OCI-LY1 (cell line): ENCODE measurements at regions not wholly inside any gene's neighbourhood (a gene's known extent, or its start where the extent isn't known, plus 50 kb on each side); places are given as distances from the start of the nearest gene placed in this dataset.

ENCODE experiments used
- H2AFZ ChIP-seq: fragments of 200-600 bp; sonication (generic), shearing (Covaris generic); 2 replicates; pipeline ENCODE4 v1.6.0; 2014; ENCODE audit warnings: antibody characterized with exemption, mild to moderate bottlenecking, low read length
- H3F3A ChIP-seq: fragments of 200-600 bp; sonication (generic), shearing (Covaris generic); 2 replicates; pipeline ENCODE4 v1.6.0; 2014; ENCODE audit warnings: mild to moderate bottlenecking, antibody characterized with exemption, low read length, moderate library complexity; ENCODE audit not compliant: insufficient read depth
- H3K27ac ChIP-seq: fragments of 200-600 bp; sonication (generic); 2 replicates; pipeline ENCODE4 v1.5.1; 2014; ENCODE audit warnings: low read length, mixed run types, mild to moderate bottlenecking, low read depth; ENCODE audit not compliant: poor library complexity, severe bottlenecking
- H3K27me3 ChIP-seq: fragments of 200-600 bp; sonication (generic); 2 replicates; pipeline ENCODE4 v1.6.0; 2014; ENCODE audit warnings: antibody characterized with exemption, mild to moderate bottlenecking, low read length, moderate library complexity; ENCODE audit not compliant: insufficient read depth
- H3K36me3 ChIP-seq: fragments of 200-600 bp; sonication (generic); 2 replicates; pipeline ENCODE4 v1.6.1; 2014; ENCODE audit warnings: mild to moderate bottlenecking, antibody characterized with exemption, low read length, moderate library complexity, mixed read lengths; ENCODE audit not compliant: insufficient read depth
- H3K4me1 ChIP-seq: fragments of 200-600 bp; sonication (generic); 2 replicates; pipeline ENCODE4 v1.5.1; 2014; ENCODE audit warnings: mild to moderate bottlenecking, low read length, moderate library complexity; ENCODE audit not compliant: insufficient read depth, severe bottlenecking
- H3K4me2 ChIP-seq: fragments of 200-600 bp; sonication (generic), shearing (Covaris generic); 2 replicates; pipeline ENCODE4 v1.6.1; 2014; ENCODE audit warnings: low read length
- H3K4me3 ChIP-seq: fragments of 200-600 bp; sonication (generic); 2 replicates; pipeline ENCODE4 v1.5.1; 2014; ENCODE audit warnings: low read length, low read depth, mild to moderate bottlenecking, mixed read lengths; ENCODE audit not compliant: poor library complexity, severe bottlenecking
- H3K79me2 ChIP-seq: fragments of 200-600 bp; shearing (Covaris generic); 2 replicates; pipeline ENCODE4 v1.6.1; 2016; ENCODE audit warnings: mixed run types, low read length, mixed read lengths; ENCODE audit not compliant: insufficient read depth
- H3K9ac ChIP-seq: fragments of 200-600 bp; sonication (generic), shearing (Covaris generic); 2 replicates; pipeline ENCODE4 v1.6.1; 2014; ENCODE audit warnings: mild to moderate bottlenecking, low read length, mixed read lengths
- H3K9me2 ChIP-seq: fragments of 200-600 bp; sonication (generic), shearing (Covaris generic); 2 replicates; pipeline ENCODE4 v1.6.1; 2014; ENCODE audit warnings: low read depth, mild to moderate bottlenecking, low read length, mixed read lengths
- H3K9me3 ChIP-seq: fragments of 200-600 bp; shearing (Covaris generic); 2 replicates; pipeline ENCODE4 v1.6.1; 2014; ENCODE audit warnings: low read length, mixed read lengths
- H4K20me1 ChIP-seq: fragments of 200-600 bp; sonication (generic), shearing (Covaris generic); 2 replicates; pipeline ENCODE4 v1.6.0; 2016; ENCODE audit warnings: mild to moderate bottlenecking, low read length; ENCODE audit not compliant: insufficient read depth
- CTCF ChIP-seq: fragments of 200-600 bp; sonication (generic), shearing (Covaris generic); IDR thresholded peaks from 2 replicates; pipeline ENCODE4 v1.5.1; 2017; ENCODE audit warnings: mild to moderate bottlenecking, antibody characterized with exemption, low read length, moderate library complexity, mixed read lengths
- EZH2 ChIP-seq: fragments of 200-600 bp; sonication (generic), shearing (Covaris generic); IDR thresholded peaks from 2 replicates; pipeline ENCODE4 v1.8.0; 2017; ENCODE audit warnings: borderline replicate concordance, mixed run types, mild to moderate bottlenecking, antibody characterized with exemption, low read length, moderate library complexity, mixed read lengths

GRCh38 chr5:42884326-42884725 lies 72.6 kb upstream of the SELENOP start:
- H3F3A ChIP-seq = no peaks in the 10 kb centered on the region
- H3K9ac ChIP-seq = no peak overlapping the region
- H3K4me1 ChIP-seq = no peaks in the 10 kb centered on the region
- H3K4me2 ChIP-seq = no peak overlapping the region
- H3K36me3 ChIP-seq = no peaks in the 10 kb centered on the region
- TF ChIP-seq EZH2 = no peak
- no peak for TF ChIP-seq CTCF
- no peaks in the 10 kb centered on the region for H3K79me2 ChIP-seq
- no peaks in the 10 kb centered on the region for H3K9me3 ChIP-seq
- H3K9me2 ChIP-seq = no peaks in the 10 kb centered on the region
- no peak overlapping the region for H3K4me3 ChIP-seq
- H2AFZ ChIP-seq = no peak overlapping the region
- H3K27me3 ChIP-seq = no peaks in the 10 kb centered on the region; the same call in 1 of the 2 replicates
- no peaks in the 10 kb centered on the region for H4K20me1 ChIP-seq
- no peak overlapping the region for H3K27ac ChIP-seq

- Histone ChIP-seq H3K4me3 (no peak overlapping the region), H3K4me1 (no peaks in the 10 kb centered on the region), H3K9ac (no peak overlapping the region), H3K79me2 (no peaks in the 10 kb centered on the region), H3K36me3 (no peaks in the 10 kb centered on the region), H3K27ac (no peak overlapping the region), H2AFZ (no peak overlapping the region), H3K27me3 (no peaks in the 10 kb centered on the region; the same call in 1 of the 2 replicates), H3F3A (no peaks in the 10 kb centered on the region), H3K4me2 (no peak overlapping the region), H3K9me2 (no peaks in the 10 kb centered on the region), H4K20me1 (no peaks in the 10 kb centered on the region), H3K9me3 (no peaks in the 10 kb centered on the region)
- TF ChIP-seq EZH2 = no peak
- no peak for TF ChIP-seq CTCF
Observed at GRCh38 chr5:42881416-42882117, 69.9 kb upstream of the SELENOP start.

- Histone ChIP-seq H3K79me2 (no peaks in the 10 kb centered on the region), H3K9ac (no peak overlapping the region), H3K4me3 (no peak overlapping the region), H2AFZ (no peak overlapping the region), H3K27ac (no peak overlapping the region), H3K4me2 (no peak overlapping the region), H3K4me1 (no peaks in the 10 kb centered on the region), H3K9me2 (no peaks in the 10 kb centered on the region), H3K9me3 (no peaks in the 10 kb centered on the region), H3K27me3 (no peaks in the 10 kb centered on the region; the same call in 1 of the 2 replicates), H3F3A (no peaks in the 10 kb centered on the region), H3K36me3 (no peaks in the 10 kb centered on the region), H4K20me1 (no peaks in the 10 kb centered on the region)
- TF ChIP-seq CTCF = no peak
- TF ChIP-seq EZH2 = no peak
Observed at GRCh38 chr5:42880496-42881150, 68.9 kb upstream of the SELENOP start.
